Keratinocyte (primary cell): ENCODE measurements at regions not wholly inside any gene's neighbourhood (a gene's known extent, or its start where the extent isn't known, plus 50 kb on each side); places are given as distances from the start of the nearest gene placed in this dataset.

Experiments used
- DNase-seq: peaks from one replicate; pipeline ENCODE4 v3.0.0-alpha.2; 2011; ENCODE audit warnings: low read depth, missing footprints, low spot score
- FAIRE-seq: peaks from 2 replicates; lab custom pipeline; 2011; peaks lifted over from hg19 to GRCh38; lab: Jason Lieb, UNC
- H2AFZ ChIP-seq: 2 replicates; pipeline ENCODE4 v1.6.0; 2012; ENCODE audit warnings: low read length, control low read depth, inconsistent platforms; ENCODE audit not compliant: control insufficient read depth
- H3K27ac ChIP-seq: 2 replicates; pipeline ENCODE4 v1.5.1; 2011; ENCODE audit warnings: low read length; ENCODE audit not compliant: control insufficient read depth, insufficient read depth
- H3K27me3 ChIP-seq: 3 replicates; pipeline ENCODE4 v1.6.0; 2011; ENCODE audit warnings: low read length; ENCODE audit not compliant: control insufficient read depth, insufficient read depth; ENCODE audit errors: extremely low read depth
- H3K36me3 ChIP-seq, 2 experiments: 2 replicates in 1 of 2; 3 replicates in 1 of 2; pipeline ENCODE4 v1.5.1; 2011; ENCODE audit warnings: low read length in 2 of 2, mild to moderate bottlenecking in 1 of 2; ENCODE audit not compliant: control insufficient read depth in 2 of 2, insufficient read depth in 2 of 2; ENCODE audit errors: extremely low read depth in 1 of 2
- H3K4me1 ChIP-seq: 3 replicates; pipeline ENCODE4 v1.5.1; 2011; ENCODE audit warnings: low read length; ENCODE audit not compliant: control insufficient read depth, insufficient read depth; ENCODE audit errors: extremely low read depth
- H3K4me2 ChIP-seq: 3 replicates; pipeline ENCODE4 v1.6.0; 2011; ENCODE audit warnings: low read depth, low read length; ENCODE audit not compliant: control insufficient read depth, insufficient read depth; ENCODE audit errors: extremely low read depth
- H3K4me3 ChIP-seq, 3 experiments: fragments of 200-600 bp in 1 of 3; sonication (generic) in 1 of 3; 2 replicates in 2 of 3; 3 replicates in 1 of 3; pipeline ENCODE4 v1.5.1; 2011 to 2016; ENCODE audit warnings: low read length in 3 of 3, mild to moderate bottlenecking in 3 of 3, control low read depth in 2 of 3, inconsistent platforms in 1 of 3, low read depth in 1 of 3, mixed read lengths in 1 of 3, mixed run types in 1 of 3, moderate library complexity in 1 of 3; ENCODE audit not compliant: control insufficient read depth in 2 of 3, insufficient read depth in 2 of 3; ENCODE audit errors: extremely low read depth in 1 of 3
- H3K79me2 ChIP-seq: 2 replicates; pipeline ENCODE4 v1.6.0; 2012; ENCODE audit warnings: low read length; ENCODE audit not compliant: control insufficient read depth, insufficient read depth
- H3K9ac ChIP-seq: 3 replicates; pipeline ENCODE4 v1.6.0; 2011; ENCODE audit warnings: low read length; ENCODE audit not compliant: control insufficient read depth, insufficient read depth; ENCODE audit errors: extremely low read depth
- H3K9me1 ChIP-seq: 3 replicates; pipeline ENCODE4 v1.6.0; 2011; ENCODE audit warnings: low read length; ENCODE audit not compliant: control insufficient read depth, insufficient read depth; ENCODE audit errors: extremely low read depth
- H3K9me3 ChIP-seq: 2 replicates; pipeline ENCODE4 v1.5.1; 2012; ENCODE audit warnings: low read depth, low read length; ENCODE audit not compliant: control insufficient read depth
- H4K20me1 ChIP-seq: 3 replicates; pipeline ENCODE4 v1.6.0; 2011; ENCODE audit warnings: low read length; ENCODE audit not compliant: control insufficient read depth, insufficient read depth; ENCODE audit errors: extremely low read depth
- CTCF ChIP-seq, 3 experiments: IDR thresholded peaks in 1 of 3; conservative IDR thresholded peaks in 1 of 3; optimal IDR thresholded peaks in 1 of 3; 2 replicates in 2 of 3; 3 replicates in 1 of 3; pipeline versions ENCODE3 to v1.5.1; 2011; ENCODE audit warnings: low read length in 3 of 3, mild to moderate bottlenecking in 3 of 3, moderate library complexity in 2 of 3, control low read depth in 1 of 3, inconsistent platforms in 1 of 3; ENCODE audit not compliant: insufficient read depth in 2 of 3; ENCODE audit errors: extremely low read depth in 1 of 3
- EZH2 ChIP-seq: IDR thresholded peaks from one replicate; pipeline ENCODE4 v1.6.1; 2012; ENCODE audit warnings: inconsistent platforms, mild to moderate bottlenecking, low read length, moderate library complexity
- dilution Hi-C: fragments of 300-500 bp; cut with MboI; formaldehyde crosslinking; loops from one replicate; pipeline ENCODE4 v1.7.0; 2020; ENCODE audit warnings: low sequenced_read_pairs; ENCODE audit not compliant: extremely low pct_ligation_motif_present

GRCh38 chr17:36824678-36825101 is 112.6 kb upstream of the LHX1 start:
- H3K9me1 ChIP-seq = no peaks in the 10 kb centered on the region

DNA sequence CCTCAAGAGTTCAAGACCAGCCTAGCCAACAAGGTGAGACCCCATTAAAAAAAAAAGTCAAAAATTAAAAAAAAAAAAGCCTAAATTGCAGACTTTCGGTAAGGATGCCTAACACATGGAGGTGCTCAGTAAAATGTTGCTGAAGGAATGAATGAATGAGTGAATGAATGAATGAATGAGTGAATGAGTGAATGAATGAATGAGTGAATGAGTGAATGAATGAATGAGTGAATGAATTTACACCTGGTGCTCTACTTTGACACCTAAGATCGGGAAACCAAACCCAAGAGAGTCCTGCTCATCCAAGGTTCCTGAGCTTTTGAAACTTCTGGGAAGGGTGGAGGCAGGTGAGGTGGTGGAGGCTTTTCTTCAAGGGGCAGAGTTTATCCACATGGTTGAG is 112.2 kb upstream of the LHX1 start:
- Histone ChIP-seq H3K9me3 (no peaks in the 10 kb centered on the region), H2AFZ (no peak overlapping the region), H3K36me3 (no peaks in the 10 kb centered on the region), H3K4me2 (no peak overlapping the region), H3K9ac (no peak overlapping the region), H3K4me1 (peaks cover 4% of the 10 kb centered on the region), H3K79me2 (no peaks in the 10 kb centered on the region), H3K9me1 (no peaks in the 10 kb centered on the region), H3K27ac (no peak overlapping the region), H3K27me3 (peaks cover 12% of the 10 kb centered on the region), H4K20me1 (no peaks in the 10 kb centered on the region), H3K4me3 (no peak overlapping the region)
- no peak for TF ChIP-seq EZH2
- no peak for TF ChIP-seq CTCF (optimal IDR thresholded peaks at IDR 0.05 in 1 of 3, IDR thresholded peaks at IDR 0.05 in 1 of 3, conservative IDR thresholded peaks at IDR 0.05 in 1 of 3; ENCODE audit: extremely low read depth in 1 of 3, insufficient read depth in 2 of 3, low read length in 3 of 3)
- DNase-seq (no peak), FAIRE-seq (no peak)
- dilution Hi-C loops = no loop called here

More at GRCh38 chr17:36824678-36825101, 112.6 kb upstream of the LHX1 start:
- no peak for FAIRE-seq
- Histone ChIP-seq H3K36me3 (no peaks in the 10 kb centered on the region), H4K20me1 (no peaks in the 10 kb centered on the region), H3K4me3 (no peak overlapping the region), H3K27ac (no peak overlapping the region), H2AFZ (no peak overlapping the region), H3K9ac (no peak overlapping the region), H3K4me2 (no peak overlapping the region), H3K4me1 (peaks cover 4% of the 10 kb centered on the region), H3K27me3 (peaks cover 12% of the 10 kb centered on the region), H3K9me3 (no peaks in the 10 kb centered on the region), H3K79me2 (no peaks in the 10 kb centered on the region)
- TF ChIP-seq CTCF (optimal IDR thresholded peaks at IDR 0.05 in 1 of 3, IDR thresholded peaks at IDR 0.05 in 1 of 3, conservative IDR thresholded peaks at IDR 0.05 in 1 of 3; ENCODE audit: extremely low read depth in 1 of 3, insufficient read depth in 2 of 3, low read length in 3 of 3) = no peak
- TF ChIP-seq EZH2 = no peak
- dilution Hi-C loops = no loop called here
- DNase-seq = peak; percentile 13
